ENCODE measurements at regions not wholly inside any gene's neighbourhood (a gene's known extent, or its start where the extent isn't known, plus 50 kb on each side); places are given as distances from the start of the nearest gene placed in this dataset.

DNA sequence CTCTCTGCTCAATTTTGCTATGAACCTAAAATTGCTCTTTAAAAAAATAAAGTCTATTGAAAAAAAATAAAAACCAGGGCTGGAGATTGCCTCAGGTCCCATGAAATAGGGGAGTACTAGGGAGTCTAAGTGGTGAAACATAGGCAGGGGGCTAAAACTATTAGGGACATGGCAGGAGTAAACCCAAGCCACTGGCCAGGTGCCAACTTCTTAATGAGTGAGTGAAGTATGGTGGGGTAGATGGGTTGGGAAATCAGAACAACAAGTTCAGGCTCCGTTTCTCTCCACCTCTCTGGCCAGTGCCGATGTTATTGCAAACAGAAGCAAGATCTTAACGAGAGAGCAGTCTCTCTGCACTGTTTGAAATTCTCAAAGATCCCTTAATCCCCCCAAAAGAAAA lies 322.4 kb upstream of the CDH5 start:
- TF ChIP-seq, protein P1, sequence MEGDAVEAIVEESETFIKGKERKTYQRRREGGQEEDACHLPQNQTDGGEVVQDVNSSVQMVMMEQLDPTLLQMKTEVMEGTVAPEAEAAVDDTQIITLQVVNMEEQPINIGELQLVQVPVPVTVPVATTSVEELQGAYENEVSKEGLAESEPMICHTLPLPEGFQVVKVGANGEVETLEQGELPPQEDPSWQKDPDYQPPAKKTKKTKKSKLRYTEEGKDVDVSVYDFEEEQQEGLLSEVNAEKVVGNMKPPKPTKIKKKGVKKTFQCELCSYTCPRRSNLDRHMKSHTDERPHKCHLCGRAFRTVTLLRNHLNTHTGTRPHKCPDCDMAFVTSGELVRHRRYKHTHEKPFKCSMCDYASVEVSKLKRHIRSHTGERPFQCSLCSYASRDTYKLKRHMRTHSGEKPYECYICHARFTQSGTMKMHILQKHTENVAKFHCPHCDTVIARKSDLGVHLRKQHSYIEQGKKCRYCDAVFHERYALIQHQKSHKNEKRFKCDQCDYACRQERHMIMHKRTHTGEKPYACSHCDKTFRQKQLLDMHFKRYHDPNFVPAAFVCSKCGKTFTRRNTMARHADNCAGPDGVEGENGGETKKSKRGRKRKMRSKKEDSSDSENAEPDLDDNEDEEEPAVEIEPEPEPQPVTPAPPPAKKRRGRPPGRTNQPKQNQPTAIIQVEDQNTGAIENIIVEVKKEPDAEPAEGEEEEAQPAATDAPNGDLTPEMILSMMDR (IDR thresholded peaks at IDR 0.05; ENCODE audit: poor library complexity), result no peak
- no peak for TF ChIP-seq EZH2phosphoT487 (IDR thresholded peaks at IDR 0.05; ENCODE audit: low read depth, severe bottlenecking, unreplicated experiment)
